Erythroblast (primary cell): ENCODE measurements at regions not wholly inside any gene's neighbourhood (a gene's known extent, or its start where the extent isn't known, plus 50 kb on each side); places are given as distances from the start of the nearest gene placed in this dataset.

Source experiments
- GATA1 ChIP-seq: IDR thresholded peaks from 2 replicates; pipeline ENCODE4 v1.6.1; 2011; ENCODE audit warnings: low read depth, mild to moderate bottlenecking, control low read depth, low read length, moderate library complexity
- POLR2A ChIP-seq: IDR thresholded peaks from 2 replicates; pipeline ENCODE4 v1.6.1; 2011; ENCODE audit warnings: mild to moderate bottlenecking, low read length

DNA sequence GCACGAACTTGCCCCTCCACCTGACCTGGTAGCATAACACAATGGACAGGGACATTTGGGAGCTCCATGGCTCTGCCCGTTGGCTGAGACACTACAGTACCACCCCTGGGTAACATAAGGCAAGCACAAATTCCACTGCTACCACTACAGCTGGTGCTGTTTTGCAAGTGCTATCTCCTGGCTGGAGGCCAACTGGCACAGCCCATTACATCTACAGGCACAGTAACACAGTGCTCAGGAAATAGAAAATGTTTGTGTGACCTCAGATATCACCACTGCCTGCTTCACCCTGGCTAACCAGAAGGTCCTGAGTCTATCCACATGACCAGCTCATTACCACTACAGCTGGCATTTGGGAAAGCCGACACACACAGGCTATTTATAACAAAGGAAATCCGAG lies 631.1 kb upstream of the MBL2 start:
- TF ChIP-seq POLR2A (no peak), GATA1 (no peak)
